Transverse colon (tissue), 4 donors: ENCODE measurements at regions not wholly inside any gene's neighbourhood (a gene's known extent, or its start where the extent isn't known, plus 50 kb on each side); places are given as distances from the start of the nearest gene placed in this dataset.

Experiments
- POLR2A ChIP-seq: fragments of 450-650 bp; IDR thresholded peaks from one replicate; pipeline ENCODE4 v1.6.1; 2016; ENCODE audit warnings: antibody characterized with exemption, mild to moderate bottlenecking, moderate library complexity
- POLR2AphosphoS5 ChIP-seq, 3 donors: sonication (generic); formaldehyde crosslinking; IDR thresholded peaks; one replicate each; pipeline ENCODE4 v1.6.1; 2016; ENCODE audit warnings: antibody characterized with exemption in 3 of 3
- TF ChIP-seq, protein P1 (sequence below), 5 experiments: fragments of 200-600 bp in 3 of 5; fragments of 450-650 bp in 2 of 5; sonication (generic) in 3 of 5; IDR thresholded peaks; 1 replicate in 2 of 5; 2 replicates in 3 of 5; pipeline ENCODE4 v1.5.1; 2016 to 2017; ENCODE audit warnings: antibody characterized with exemption in 5 of 5, inconsistent platforms in 3 of 5, mild to moderate bottlenecking in 2 of 5, moderate library complexity in 1 of 5

DNA sequence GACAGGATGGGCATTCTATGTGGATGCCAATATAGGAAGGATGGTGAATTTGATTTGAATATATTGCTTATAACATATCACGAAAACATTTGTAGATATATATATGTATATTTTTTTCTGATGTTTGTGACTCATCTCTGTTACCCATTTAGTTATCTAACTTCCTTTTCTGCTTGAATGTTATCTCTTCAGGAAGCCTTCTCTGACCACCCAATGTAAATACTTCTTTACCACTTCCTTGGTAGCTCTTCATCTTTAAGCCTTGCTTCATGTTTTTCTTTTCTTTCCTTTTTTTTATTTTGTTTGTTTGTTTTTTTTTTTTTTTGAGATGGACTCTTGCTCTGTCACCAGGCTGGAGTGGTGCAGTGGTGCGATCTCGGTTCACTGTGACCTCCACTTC is 260.5 kb upstream of the EPHA7 start:
- TF ChIP-seq POLR2AphosphoS5 (IDR thresholded peaks at IDR 0.05) (no peak), POLR2A (no peak)
- TF ChIP-seq, protein P1, sequence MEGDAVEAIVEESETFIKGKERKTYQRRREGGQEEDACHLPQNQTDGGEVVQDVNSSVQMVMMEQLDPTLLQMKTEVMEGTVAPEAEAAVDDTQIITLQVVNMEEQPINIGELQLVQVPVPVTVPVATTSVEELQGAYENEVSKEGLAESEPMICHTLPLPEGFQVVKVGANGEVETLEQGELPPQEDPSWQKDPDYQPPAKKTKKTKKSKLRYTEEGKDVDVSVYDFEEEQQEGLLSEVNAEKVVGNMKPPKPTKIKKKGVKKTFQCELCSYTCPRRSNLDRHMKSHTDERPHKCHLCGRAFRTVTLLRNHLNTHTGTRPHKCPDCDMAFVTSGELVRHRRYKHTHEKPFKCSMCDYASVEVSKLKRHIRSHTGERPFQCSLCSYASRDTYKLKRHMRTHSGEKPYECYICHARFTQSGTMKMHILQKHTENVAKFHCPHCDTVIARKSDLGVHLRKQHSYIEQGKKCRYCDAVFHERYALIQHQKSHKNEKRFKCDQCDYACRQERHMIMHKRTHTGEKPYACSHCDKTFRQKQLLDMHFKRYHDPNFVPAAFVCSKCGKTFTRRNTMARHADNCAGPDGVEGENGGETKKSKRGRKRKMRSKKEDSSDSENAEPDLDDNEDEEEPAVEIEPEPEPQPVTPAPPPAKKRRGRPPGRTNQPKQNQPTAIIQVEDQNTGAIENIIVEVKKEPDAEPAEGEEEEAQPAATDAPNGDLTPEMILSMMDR (IDR thresholded peaks at IDR 0.05): no peak
